NCI-H748 treated with DMSO at 0.1 percent for 48 hours (cell line): ENCODE measurements at regions not wholly inside any gene's neighbourhood (a gene's known extent, or its start where the extent isn't known, plus 50 kb on each side); places are given as distances from the start of the nearest gene placed in this dataset.

Source experiments
- DNase-seq: peaks from one replicate; lab custom pipeline; 2025; lab: John Stamatoyannopoulos, UW

DNA sequence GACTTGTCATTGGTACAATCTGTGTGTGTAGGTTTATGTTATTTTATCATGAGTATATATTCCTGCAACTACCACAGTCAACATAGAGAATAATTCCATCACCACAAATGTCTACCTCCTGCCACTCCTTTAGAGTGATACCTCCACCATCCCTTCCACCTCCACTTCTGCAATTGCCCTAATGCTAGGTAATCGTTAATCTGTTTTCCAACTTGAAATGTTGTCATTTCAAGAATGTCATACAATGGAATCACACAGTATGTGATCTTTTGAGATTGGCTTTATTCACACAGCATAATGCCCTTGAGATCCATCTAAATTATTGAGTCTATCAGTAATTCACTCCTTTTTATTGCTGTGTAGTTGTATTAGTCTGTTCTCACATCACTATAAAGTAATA, 414.8 kb upstream of the C16orf82 start:
- DNase-seq, result no peak

DNA sequence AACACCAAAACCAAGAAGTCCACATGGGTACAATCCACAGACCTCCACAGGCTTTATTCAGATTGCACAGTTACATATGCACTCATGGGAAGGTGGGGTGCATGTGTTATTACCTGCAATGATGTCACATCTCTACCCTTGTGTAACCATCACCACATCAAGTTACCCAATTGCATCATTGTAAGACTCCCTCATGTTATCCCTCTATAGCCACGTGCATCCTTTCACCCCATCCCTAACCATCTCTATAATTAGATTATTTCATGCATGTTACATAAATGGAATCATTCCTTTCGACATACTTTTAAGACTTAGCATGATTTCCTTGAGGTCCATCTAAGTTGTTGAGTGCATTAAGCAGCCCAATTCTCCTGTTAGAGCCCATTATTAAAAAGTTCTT, 408.2 kb upstream of the C16orf82 start:
- no peak for DNase-seq

DNA sequence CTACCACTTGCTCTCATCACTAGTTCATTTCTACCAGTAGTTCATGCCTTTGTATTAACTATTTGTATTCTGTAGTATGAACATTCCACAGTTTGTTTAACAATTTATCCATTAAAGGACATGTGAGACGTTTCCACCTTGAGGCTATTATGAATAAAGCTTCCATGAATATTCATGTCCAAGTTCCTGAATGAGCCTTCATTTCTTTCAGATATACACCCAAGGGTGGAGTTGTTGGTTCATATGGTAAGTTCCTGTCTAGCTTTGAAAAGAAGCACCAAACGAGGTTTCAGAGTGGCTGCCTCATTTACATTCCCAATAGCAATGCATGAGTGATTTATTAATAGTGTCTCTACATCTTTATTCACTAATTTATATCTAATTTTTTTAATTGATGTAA, 407.8 kb upstream of the C16orf82 start:
- DNase-seq, result no peak

DNA sequence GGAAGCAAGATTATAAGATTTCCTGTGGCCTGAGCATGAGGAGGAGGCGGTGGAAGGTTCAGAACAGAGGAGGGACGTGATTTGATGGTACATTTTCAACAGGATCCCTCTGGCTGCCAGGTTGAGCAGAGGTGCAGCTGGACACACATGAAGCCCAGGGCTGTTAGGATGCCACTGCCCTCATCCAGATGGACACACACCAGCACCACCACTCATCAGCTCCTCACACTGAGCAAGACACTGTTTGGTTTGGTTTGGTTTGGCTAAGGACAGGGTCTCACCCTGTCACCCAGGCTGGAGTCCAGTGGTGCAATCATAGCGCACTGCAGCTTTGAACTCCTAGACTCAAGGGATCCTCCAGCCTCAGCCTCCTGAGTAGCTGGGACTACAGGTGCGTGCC, 402.6 kb upstream of the C16orf82 start:
- no peak for DNase-seq

DNA sequence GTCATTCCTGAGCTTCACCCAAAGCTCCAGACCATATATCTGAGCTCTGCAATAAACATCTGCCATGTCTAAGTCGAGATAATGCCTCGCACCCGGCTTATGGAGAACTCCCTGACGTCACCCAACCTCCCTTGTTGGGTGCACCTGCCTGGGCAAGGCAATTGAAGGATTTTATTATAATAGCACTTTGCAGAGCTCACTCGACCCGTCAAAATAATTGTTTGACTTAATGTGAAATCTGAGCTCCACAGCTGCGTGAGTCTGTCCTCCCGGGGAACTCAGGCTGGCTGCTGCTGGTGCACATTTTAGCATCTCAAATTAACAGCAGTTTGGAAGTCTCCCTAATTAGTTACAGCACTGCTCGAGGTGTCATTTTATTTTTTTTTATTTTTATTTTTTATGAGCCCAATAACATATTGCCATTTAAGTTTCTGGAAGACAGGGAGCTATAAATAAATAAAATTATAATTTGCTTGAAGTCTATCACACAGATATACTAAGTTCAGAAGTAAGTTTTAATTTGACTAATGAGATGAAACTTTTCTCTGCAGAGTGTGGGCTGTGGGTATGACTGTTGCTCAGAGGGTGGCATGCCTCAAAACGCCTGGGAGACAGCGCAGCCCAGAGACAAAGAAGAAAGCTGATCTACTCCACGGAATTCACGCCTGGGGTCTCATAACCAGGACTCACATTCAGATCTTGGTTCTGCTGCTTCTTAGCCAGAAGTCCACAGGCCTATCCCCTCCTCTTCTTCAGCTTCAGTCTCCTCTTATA, 401.4 kb upstream of the C16orf82 start:
- DNase-seq, result peak; percentile 91

DNA sequence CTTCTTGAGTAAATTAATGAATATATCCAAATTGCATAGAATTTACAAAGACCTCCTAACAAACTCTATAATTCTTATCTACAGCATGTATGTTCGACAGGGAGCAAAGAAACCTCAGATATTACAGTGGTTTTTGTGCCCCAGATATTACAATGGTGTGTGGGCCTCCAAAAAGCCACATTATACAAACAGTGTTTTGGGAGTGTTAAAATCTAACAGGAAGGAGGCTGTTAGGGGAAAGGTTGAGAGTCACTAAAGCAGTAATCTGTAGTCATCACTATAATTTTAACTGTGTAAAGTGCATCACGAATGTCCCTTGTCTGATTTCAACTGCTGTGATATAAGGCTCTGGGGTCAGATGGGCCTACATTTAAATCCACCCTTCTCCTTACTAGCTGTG, 400.2 kb upstream of the C16orf82 start:
- DNase-seq, result no peak

DNA sequence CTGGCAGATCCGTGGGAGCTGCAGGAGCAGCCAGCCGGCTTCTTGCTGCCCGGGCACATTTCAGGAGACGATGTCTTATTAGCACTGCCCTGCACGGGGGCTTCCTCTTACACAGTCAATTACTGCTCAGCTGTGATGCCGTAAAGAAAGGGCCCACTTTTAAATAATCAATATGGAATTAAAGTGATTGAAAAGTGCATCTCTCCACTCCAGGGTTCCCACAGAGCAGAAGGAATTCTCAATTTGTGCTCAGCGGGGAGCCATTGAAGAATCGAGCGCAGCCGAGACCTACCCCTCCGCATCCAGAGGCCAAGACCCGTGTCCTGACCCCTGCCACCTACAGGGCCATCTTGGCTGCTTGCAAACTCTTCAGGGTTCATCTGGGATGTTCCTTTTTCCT, 399.4 kb upstream of the C16orf82 start:
- no peak for DNase-seq

DNA sequence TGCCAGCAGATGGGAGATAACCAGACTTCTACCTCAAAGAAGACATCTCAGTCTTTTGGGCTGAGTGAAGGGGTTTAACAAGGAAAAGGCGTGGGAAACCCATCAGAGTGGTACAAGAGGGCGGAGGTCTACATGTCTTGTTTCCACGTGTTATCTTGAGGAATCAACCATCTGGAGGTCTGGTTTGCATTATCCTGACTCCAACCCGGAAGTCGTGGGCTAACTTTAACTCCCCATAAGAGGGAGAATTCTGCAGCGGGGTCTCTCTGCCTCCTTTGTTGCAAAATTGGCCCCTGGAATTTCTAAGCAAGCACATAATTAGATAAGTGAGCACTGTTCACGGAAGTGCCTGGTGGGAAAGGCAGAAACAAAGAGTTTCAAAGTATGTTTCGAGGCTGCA, 398.7 kb upstream of the C16orf82 start:
- no peak for DNase-seq

DNA sequence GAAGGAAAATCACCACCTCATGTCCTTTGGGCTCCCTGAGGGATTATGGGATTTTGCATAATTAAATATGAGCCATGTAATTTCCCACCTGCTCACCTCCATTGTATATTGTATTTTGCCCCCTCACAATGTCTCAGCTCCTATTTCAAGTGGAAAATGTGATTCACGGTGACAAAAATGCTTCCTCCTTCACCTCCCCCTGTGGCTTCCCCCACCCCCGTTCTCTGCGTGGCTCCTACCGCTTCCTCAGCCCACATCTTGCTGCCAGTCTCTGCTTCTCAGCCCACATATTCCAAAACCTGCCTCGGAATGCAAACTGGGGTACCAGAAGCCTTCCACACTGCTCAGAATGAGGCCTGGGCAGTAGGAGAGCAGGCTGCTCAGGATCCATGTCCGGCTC, 394.5 kb upstream of the C16orf82 start:
- no peak for DNase-seq

DNA sequence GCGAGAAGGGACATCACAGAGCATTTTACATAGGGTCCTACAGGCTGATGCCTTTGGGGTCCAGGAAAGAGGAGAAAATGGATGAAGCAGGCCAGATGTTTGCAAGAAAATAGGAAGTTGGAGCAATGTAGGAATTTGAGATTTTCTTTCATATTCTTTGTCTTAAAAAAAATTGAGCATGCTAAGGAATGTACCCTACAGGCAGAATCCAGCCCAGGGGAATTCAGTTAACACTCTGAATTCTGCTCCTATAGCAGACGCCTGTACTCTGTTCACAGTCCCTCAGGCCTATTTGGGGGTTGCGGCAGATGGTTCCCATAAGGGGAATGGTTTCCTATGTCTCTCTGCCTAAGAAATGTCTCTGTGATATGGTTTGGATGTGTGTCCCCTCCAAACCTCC, 393.7 kb upstream of the C16orf82 start:
- no peak for DNase-seq

DNA sequence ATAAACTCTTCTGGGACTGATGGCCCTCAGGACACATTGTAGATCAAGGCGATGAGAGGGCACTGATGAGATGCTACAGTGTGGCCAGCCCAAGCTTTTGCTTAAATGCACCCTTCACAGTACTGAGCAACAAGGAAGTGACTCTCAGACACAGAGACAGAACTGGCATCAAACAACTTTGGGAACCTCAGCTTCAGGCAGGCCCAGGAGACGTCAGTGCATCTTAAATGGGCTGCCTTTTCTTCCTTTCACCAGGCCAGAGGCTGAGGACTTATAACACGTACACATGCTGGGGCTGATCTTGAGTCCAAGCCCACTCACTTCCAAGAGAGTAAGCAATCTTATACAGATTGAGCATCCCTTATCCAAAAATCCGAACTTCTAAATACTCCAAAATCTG, 386.1 kb upstream of the C16orf82 start:
- no peak for DNase-seq

DNA sequence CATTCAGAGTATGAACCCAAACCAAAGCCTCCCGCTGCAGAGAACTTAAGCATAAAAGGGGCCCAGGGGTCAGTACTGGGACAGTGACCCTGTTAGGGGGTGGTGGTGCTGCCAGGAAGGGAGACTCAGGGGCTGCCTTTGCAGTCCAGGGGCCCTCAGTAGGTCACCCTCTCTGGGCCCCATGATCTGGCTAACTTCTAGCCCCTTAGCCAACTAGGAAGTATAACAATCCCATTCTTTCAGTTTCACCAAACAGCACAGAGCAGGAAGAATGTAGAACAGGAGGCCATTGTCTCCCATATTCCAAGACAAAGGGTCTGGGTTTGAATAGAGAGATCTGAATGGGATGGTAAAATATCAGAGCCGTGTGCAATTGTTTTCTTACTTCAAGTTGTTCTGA, 378.6 kb upstream of the C16orf82 start:
- DNase-seq, result no peak

DNA sequence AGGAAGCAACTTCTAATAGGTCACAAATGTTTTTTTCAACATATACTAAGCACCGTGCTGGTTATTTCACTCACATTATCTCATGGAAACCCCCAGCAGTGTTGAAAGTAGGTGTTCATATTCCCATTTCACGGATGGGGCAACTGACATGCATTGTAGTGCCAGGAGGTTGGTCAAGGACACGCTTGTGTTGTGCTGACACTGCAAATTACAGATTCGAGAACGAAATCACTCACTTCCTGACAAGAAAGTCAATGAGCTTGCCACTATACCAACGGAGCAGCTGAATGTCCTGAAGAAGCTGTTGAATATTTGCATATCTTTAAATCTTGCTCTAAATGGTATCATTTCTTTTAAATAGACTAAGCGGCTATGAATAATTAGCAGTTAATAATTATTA, 378.0 kb upstream of the C16orf82 start:
- no peak for DNase-seq

DNA sequence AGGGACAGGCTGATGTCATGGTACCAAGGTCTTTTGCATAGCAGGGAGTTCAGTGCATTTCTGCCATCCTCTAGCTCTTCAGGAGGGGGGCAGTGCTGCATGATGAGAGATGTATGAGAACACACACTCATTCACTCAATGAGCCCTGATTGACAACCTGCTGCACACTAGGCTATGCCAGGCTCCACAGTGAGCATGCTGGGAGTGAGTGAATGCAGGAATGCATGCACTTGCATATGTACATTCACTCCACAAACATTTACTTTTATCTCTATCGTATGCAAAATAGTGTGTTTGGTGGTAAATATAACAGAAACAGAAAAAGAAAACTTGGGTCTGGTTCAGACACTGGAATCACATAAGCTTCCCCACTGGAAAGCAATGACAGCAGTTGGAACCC, 374.1 kb upstream of the C16orf82 start:
- DNase-seq, result no peak

DNA sequence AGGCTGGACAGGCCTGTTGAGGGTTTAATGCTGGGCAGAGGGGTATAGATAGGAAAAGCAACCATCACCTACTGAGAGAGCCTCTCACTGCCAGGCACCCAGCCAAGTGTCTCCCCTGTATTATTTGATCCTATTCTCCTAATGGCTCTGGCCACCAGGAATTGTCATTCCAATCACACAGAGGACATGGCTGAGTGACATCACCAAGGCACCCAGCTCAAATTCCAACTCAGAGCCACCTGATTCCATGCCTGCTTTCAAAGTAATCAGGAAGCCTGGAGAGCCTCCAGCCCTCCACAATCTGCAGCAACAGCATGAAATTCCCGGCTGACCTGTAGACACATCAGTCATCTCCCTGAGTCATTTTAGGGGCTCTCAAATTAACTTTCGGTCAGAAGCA, 368.9 kb upstream of the C16orf82 start:
- DNase-seq, result no peak

DNA sequence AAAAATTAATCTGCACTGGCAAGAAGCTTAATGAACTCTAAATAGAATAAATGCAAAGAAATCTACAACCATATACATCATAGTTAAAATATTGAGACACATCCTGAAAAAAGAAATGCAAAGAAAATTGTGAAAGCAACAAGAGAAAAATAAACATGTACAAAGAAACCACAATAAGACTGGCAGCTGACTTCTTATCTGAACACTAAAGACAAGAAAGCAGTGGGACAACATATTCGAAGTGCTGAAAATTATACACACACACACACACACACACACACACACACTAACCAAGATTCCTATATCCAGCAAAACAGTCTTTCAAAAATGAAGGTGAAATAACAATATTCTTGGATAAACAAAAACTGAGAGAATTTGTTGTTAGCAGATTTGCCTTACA, 366.5 kb upstream of the C16orf82 start:
- no peak for DNase-seq

DNA sequence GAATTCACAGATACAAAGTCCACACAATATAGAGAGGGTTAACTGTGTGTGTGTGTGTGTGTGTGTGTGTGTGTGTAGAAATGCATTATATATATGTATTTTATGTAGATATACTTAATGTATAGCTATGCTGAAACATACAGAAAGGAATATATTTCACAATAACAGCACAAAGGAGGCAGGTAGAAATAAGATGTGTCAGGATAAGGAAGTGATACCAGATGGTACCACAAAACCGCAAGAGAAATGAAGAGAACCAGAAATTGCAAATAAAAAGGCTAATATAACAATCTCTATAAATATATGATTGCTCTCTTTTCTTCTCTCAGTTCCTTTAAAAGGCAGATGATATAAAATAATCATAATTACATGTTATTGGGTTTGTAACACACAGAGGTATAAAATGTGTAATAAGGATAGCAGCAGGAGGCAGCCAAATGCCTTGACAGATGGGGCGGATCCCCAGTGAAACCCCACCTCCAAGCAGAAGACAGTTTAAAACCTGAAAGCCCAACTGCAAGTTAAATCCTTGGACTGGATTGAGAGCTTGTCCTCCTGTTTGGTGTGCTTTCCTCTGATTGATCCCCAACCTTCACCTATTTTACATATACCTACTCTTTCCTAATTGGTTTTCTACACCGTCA, 365.4 kb upstream of the C16orf82 start:
- no peak for DNase-seq

DNA sequence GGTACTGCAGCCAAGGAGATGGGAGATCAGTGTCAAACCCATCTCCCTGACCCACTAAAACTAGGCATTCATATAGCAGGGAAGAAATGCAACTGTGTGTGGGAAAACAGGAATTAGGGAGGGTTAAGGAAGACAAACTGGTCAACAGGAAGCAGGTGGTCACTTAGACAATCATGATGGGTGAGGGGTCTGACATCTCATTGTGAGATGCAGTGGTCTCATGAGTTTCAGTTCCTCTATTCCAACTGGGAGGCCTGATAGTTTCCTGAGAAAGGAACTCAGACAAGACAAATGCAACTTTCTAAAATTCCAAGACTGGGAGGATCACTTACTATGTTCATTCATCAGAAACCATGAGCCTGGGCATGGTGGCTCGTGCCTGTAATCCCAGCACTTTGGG, 361.4 kb upstream of the C16orf82 start:
- no peak for DNase-seq

DNA sequence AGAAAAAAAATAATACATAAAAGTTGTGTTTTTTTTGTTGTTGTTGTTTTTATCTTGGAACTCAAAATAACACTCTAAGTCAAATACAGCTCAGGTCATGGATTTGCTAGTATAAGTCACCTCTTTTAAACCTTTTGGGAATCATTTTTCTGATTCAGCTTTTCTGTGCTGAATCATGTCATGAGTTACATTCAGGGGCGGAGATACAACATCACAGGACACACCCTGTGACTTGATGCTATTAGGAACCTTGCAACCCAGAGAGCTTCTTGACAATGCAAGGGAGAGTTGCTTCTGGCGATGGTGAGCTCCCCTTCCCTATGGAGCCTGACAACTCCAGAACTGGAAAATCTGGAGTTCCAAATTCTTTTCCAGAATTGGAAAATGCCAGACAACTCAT, 358.3 kb upstream of the C16orf82 start:
- no peak for DNase-seq

DNA sequence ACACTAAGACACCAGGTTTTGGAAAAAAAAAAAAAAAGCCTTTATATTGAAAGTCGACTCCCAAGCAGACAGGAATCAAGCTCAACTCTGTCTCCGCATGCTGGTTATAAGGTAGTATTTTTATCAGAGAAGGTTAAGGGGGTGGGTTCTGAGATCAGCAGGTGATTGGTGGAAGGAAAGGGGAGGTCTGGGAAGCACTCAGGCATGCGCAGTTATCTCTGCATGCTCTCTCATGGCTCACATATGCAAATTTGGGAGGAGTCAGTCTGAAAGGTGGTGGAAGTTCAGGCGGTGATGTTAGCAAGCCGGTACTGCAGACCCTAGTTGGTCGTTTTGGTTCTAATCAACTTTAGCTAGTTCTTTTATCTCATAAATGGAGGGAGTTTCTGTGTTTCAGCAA, 357.6 kb upstream of the C16orf82 start:
- no peak for DNase-seq

DNA sequence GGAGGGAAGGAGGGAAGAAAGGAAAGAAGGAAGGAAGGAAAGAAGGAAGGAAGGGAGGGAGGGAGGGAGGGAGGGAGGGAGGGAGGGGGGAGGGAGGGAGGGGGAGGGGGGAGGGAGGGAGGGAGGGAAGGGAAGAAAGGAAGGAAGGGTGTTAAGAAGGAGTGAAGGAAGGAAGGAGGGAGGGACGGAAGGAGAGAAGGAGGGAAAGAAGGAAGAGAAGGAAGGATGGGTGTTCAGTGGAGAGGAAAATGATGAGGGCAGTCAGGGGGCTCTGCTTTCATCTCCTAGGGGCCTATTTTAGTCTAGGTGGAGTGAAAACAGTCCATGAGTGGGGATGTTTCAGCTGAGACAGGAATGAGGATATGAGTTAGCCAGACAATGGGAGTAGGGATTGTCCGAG, 357.0 kb upstream of the C16orf82 start:
- no peak for DNase-seq

DNA sequence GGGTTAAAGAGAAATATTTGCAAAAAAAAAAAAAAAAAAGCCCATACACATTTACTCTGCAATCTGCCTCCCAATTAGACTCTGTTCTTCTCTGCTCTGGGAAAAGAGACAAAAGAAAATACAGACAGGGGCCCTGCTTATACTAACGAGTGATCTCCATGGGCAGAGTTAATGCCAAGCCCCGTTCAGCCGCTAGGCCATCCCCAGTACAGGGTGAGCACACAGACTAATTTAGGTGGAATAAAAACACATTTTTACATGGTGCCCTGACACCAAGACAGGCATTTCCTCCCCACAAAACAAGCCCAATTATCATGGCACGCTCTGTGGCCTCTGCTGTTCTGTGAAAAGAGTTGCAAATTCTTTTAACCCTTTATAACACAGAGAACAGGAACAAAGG, 356.3 kb upstream of the C16orf82 start:
- DNase-seq, result no peak

DNA sequence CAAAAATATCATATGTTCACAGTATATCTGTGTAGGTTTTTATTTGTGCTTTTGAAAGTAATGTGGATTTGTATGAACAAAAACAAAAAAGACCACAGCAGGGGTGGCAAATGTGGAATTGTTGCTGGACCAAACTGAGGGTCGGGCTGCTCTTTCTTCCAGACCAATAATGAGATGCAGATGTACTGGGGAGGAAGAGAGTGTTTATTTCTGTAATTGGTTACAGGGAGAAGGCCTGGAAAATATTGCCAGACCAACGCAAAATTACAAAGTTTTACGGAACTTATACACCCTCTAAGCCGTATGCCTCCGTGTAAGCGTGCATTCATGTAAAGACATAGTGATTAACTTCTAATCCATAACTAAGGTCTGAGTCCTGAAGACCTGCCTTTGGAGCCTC, 353.9 kb upstream of the C16orf82 start:
- no peak for DNase-seq

DNA sequence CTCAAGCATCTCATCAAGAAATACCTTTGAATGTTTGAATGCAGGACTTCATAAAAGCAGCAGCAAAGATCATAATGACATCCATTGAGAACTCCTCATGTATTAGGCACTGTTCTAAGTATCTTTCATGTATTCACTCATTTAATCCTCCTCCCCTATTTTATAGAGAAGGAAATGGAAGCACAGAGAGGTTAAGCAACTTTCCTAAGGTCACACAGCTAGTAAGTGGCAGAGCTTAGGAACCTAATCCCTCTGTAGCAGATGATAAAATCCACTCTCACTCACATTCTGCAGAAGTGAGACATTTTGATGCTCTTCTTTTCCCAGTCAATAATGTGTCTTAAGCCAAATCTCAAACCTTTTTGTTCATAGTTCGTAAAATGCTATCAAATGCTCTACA, 350.8 kb upstream of the C16orf82 start:
- no peak for DNase-seq
